Limb (tissue), 2 donors: ENCODE measurements at regions not wholly inside any gene's neighbourhood (a gene's known extent, or its start where the extent isn't known, plus 50 kb on each side); places are given as distances from the start of the nearest gene placed in this dataset.
"Not testable (repeated sequence)": the region's sequence is repeated elsewhere in the genome, so short reads cannot be mapped to it uniquely, and the experiment has no call there.

Experiments used
- DNase-seq, 2 donors: peaks; one replicate each; pipeline ENCODE4 v3.0.0-alpha.2; 2016; ENCODE audit errors: extremely low spot score in 2 of 2

GRCh38 chr3:163707659-163708058, 1370.6 kb downstream of the SI start:
- no peak for DNase-seq

GRCh38 chr3:163698221-163698620, 1380.1 kb downstream of the SI start:
- DNase-seq = not testable (repeated sequence)

GRCh38 chr3:163692494-163692893, 1385.8 kb downstream of the SI start:
- DNase-seq = no peak

- DNase-seq = no peak
These were observed 1393.6 kb downstream of the SI start for GRCh38 chr3:163684651-163685050.

- DNase-seq = no peak
These were observed 1405.3 kb downstream of the SI start for GRCh38 chr3:163672954-163673353.

GRCh38 chr3:163671201-163671600, 1407.1 kb downstream of the SI start:
- no peak for DNase-seq

GRCh38 chr3:163664466-163664865, 1413.8 kb downstream of the SI start:
- no peak for DNase-seq

- no peak for DNase-seq
These were observed 1421.2 kb downstream of the SI start for GRCh38 chr3:163657088-163657487.

- no peak for DNase-seq
These were observed 1423.3 kb downstream of the SI start for GRCh38 chr3:163655021-163655420.

- no peak for DNase-seq
These were observed 1434.1 kb downstream of the SI start for GRCh38 chr3:163644172-163644571.

GRCh38 chr3:163632722-163633121, 1445.6 kb downstream of the SI start:
- DNase-seq = no peak

- no peak for DNase-seq
These were observed 1451.5 kb downstream of the SI start for GRCh38 chr3:163626753-163627152.

GRCh38 chr3:163622384-163622783, 1455.9 kb downstream of the SI start:
- peak in 1 of 2 donors; percentile 8 for DNase-seq

GRCh38 chr3:163614886-163615285, 1463.4 kb downstream of the SI start:
- DNase-seq = no peak

- no peak for DNase-seq
These were observed 1472.4 kb downstream of the SI start for GRCh38 chr3:163605915-163606314.

GRCh38 chr3:163601426-163601825, 1476.9 kb downstream of the SI start:
- no peak for DNase-seq

- no peak for DNase-seq
These were observed 1491.0 kb downstream of the SI start for GRCh38 chr3:163587342-163587741.

GRCh38 chr3:163582967-163583366, 1495.3 kb downstream of the SI start:
- DNase-seq = no peak

GRCh38 chr3:163577271-163577670, 1501.0 kb downstream of the SI start:
- DNase-seq = no peak

- DNase-seq = no peak
These were observed 1502.0 kb downstream of the SI start for GRCh38 chr3:163576314-163576713.

GRCh38 chr3:163573324-163573723, 1505.0 kb downstream of the SI start:
- DNase-seq = no peak

GRCh38 chr3:163572856-163573255, 1505.4 kb downstream of the SI start:
- no peak for DNase-seq

- no peak for DNase-seq
These were observed 1514.8 kb downstream of the SI start for GRCh38 chr3:163563485-163563884.

- no peak for DNase-seq
These were observed 1515.7 kb downstream of the SI start for GRCh38 chr3:163562625-163563024.
